ENCODE measurements at regions not wholly inside any gene's neighbourhood (a gene's known extent, or its start where the extent isn't known, plus 50 kb on each side); places are given as distances from the start of the nearest gene placed in this dataset.

GRCh38 chr5:121086671-121087070, 622.6 kb downstream of the PRR16 start:
- no peak for TF ChIP-seq CTCF (IDR thresholded peaks at IDR 0.05)
- TF ChIP-seq POLR2A (IDR thresholded peaks at IDR 0.05): no peak

Measured in transverse colon (tissue), 3 donors.